ENCODE measurements at regions not wholly inside any gene's neighbourhood (a gene's known extent, or its start where the extent isn't known, plus 50 kb on each side); places are given as distances from the start of the nearest gene placed in this dataset.

DNA sequence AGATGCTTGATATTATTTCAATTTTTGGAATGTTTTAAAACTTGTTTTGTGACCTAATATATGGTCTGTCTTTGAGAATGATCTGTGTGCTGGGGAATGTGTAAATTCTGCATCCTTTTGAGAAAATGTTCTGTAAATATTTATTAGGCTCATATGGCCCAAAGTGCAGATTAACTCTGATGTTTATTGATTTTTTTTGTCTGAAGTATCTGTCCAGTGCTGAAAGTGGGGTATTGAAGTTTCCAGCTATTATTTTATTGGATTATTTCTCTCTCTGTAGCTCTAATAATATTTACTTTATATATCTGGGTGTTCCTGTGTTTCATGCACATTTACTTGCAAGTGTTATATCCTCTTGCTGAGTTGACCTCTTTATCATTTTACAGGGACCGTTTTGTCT lies 1397.2 kb downstream of the PLA2G4A start:
- no peak for TF ChIP-seq EP300 (conservative IDR thresholded peaks at IDR 0.05; ENCODE audit: poor library complexity, severe bottlenecking)
- no peak for TF ChIP-seq RAD21 (conservative IDR thresholded peaks at IDR 0.05)
- TF ChIP-seq EZH2 (IDR thresholded peaks at IDR 0.05; ENCODE audit: borderline replicate concordance, insufficient read depth, low read length, poor library complexity, severe bottlenecking) = no peak
- TF ChIP-seq TAF1 (IDR thresholded peaks at IDR 0.05; ENCODE audit: low read depth) = no peak
- TF ChIP-seq POLR2AphosphoS5 (IDR thresholded peaks at IDR 0.05) = no peak
- TF ChIP-seq, protein P1, sequence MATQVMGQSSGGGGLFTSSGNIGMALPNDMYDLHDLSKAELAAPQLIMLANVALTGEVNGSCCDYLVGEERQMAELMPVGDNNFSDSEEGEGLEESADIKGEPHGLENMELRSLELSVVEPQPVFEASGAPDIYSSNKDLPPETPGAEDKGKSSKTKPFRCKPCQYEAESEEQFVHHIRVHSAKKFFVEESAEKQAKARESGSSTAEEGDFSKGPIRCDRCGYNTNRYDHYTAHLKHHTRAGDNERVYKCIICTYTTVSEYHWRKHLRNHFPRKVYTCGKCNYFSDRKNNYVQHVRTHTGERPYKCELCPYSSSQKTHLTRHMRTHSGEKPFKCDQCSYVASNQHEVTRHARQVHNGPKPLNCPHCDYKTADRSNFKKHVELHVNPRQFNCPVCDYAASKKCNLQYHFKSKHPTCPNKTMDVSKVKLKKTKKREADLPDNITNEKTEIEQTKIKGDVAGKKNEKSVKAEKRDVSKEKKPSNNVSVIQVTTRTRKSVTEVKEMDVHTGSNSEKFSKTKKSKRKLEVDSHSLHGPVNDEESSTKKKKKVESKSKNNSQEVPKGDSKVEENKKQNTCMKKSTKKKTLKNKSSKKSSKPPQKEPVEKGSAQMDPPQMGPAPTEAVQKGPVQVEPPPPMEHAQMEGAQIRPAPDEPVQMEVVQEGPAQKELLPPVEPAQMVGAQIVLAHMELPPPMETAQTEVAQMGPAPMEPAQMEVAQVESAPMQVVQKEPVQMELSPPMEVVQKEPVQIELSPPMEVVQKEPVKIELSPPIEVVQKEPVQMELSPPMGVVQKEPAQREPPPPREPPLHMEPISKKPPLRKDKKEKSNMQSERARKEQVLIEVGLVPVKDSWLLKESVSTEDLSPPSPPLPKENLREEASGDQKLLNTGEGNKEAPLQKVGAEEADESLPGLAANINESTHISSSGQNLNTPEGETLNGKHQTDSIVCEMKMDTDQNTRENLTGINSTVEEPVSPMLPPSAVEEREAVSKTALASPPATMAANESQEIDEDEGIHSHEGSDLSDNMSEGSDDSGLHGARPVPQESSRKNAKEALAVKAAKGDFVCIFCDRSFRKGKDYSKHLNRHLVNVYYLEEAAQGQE (IDR thresholded peaks at IDR 0.05; ENCODE audit: borderline replicate concordance) = no peak
- TF ChIP-seq, protein P2, sequence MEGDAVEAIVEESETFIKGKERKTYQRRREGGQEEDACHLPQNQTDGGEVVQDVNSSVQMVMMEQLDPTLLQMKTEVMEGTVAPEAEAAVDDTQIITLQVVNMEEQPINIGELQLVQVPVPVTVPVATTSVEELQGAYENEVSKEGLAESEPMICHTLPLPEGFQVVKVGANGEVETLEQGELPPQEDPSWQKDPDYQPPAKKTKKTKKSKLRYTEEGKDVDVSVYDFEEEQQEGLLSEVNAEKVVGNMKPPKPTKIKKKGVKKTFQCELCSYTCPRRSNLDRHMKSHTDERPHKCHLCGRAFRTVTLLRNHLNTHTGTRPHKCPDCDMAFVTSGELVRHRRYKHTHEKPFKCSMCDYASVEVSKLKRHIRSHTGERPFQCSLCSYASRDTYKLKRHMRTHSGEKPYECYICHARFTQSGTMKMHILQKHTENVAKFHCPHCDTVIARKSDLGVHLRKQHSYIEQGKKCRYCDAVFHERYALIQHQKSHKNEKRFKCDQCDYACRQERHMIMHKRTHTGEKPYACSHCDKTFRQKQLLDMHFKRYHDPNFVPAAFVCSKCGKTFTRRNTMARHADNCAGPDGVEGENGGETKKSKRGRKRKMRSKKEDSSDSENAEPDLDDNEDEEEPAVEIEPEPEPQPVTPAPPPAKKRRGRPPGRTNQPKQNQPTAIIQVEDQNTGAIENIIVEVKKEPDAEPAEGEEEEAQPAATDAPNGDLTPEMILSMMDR (IDR thresholded peaks at IDR 0.05; ENCODE audit: poor library complexity, severe bottlenecking) = no peak
- no peak for TF ChIP-seq SMC3 (conservative IDR thresholded peaks at IDR 0.05; ENCODE audit: poor library complexity)
- TF ChIP-seq MXI1 (conservative IDR thresholded peaks at IDR 0.05; ENCODE audit: poor library complexity, severe bottlenecking) = no peak
- Histone ChIP-seq H4K20me1 (ENCODE audit: insufficient read depth) (no peaks in the 10 kb centered on the region), H3K4me3 (ENCODE audit: low read length) (no peak overlapping the region), H3K27me3 (ENCODE audit: insufficient read depth, low read depth, low read length) (no peaks in the 10 kb centered on the region), H3K79me2 (replicated peaks; ENCODE audit: insufficient read depth, low read length) (no peaks in the 10 kb centered on the region), H3K9me3 (ENCODE audit: low read length) (no peaks in the 10 kb centered on the region), H3K36me3 (ENCODE audit: insufficient read depth, low read length) (no peaks in the 10 kb centered on the region), H3K27ac (ENCODE audit: low read length) (no peak overlapping the region), H2AFZ (ENCODE audit: low read depth, low read length) (no peak overlapping the region), H3K9me2 (ENCODE audit: insufficient read depth, low read length) (no peaks in the 10 kb centered on the region), H3K9ac (ENCODE audit: low read length) (no peak overlapping the region), H3K4me2 (ENCODE audit: low read length) (no peak overlapping the region), H3F3A (ENCODE audit: insufficient read depth, low read length, poor library complexity, severe bottlenecking) (no peaks in the 10 kb centered on the region)

DNA sequence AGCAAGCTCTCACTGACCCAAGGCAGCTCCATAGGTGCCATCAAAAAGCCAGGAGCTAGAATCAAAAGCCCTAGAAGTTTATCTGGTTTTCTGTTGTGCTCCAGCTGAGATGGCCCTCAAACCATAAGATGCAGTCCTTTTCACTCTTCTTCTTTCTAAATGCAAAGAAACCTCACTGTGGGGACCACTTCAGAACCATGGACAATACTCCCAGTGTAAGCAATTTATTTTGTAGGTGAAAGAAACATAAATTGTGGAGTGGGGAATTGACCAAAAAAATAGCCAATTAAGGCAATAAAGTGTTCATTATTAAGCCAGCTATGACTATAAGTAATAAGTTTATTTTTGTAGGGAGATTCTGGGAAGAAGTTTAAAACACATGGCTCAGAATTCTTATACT lies 1399.9 kb downstream of the PLA2G4A start:
- no peak overlapping the region for H2AFZ ChIP-seq (ENCODE audit: low read depth, low read length)

More for the DNA sequence above, 1399.9 kb downstream of the PLA2G4A start:
- Histone ChIP-seq H3K9ac (ENCODE audit: low read length) (no peak overlapping the region), H3K27ac (ENCODE audit: low read length) (no peak overlapping the region), H3K4me3 (ENCODE audit: low read length) (no peak overlapping the region), H3K36me3 (ENCODE audit: insufficient read depth, low read length) (no peaks in the 10 kb centered on the region), H3K4me2 (ENCODE audit: low read length) (no peak overlapping the region), H3K79me2 (replicated peaks; ENCODE audit: insufficient read depth, low read length) (no peaks in the 10 kb centered on the region), H3K9me3 (ENCODE audit: low read length) (no peaks in the 10 kb centered on the region), H3K27me3 (ENCODE audit: insufficient read depth, low read depth, low read length) (no peaks in the 10 kb centered on the region), H4K20me1 (ENCODE audit: insufficient read depth) (no peaks in the 10 kb centered on the region), H3F3A (ENCODE audit: insufficient read depth, low read length, poor library complexity, severe bottlenecking) (no peaks in the 10 kb centered on the region), H3K9me2 (ENCODE audit: insufficient read depth, low read length) (no peaks in the 10 kb centered on the region)
- TF ChIP-seq EZH2 (IDR thresholded peaks at IDR 0.05; ENCODE audit: borderline replicate concordance, insufficient read depth, low read length, poor library complexity, severe bottlenecking) (no peak), RAD21 (conservative IDR thresholded peaks at IDR 0.05) (no peak), POLR2AphosphoS5 (IDR thresholded peaks at IDR 0.05) (no peak), EP300 (conservative IDR thresholded peaks at IDR 0.05; ENCODE audit: poor library complexity, severe bottlenecking) (no peak), TAF1 (IDR thresholded peaks at IDR 0.05; ENCODE audit: low read depth) (no peak), SMC3 (conservative IDR thresholded peaks at IDR 0.05; ENCODE audit: poor library complexity) (no peak), MXI1 (conservative IDR thresholded peaks at IDR 0.05; ENCODE audit: poor library complexity, severe bottlenecking) (no peak)
- TF ChIP-seq, protein P1 (IDR thresholded peaks at IDR 0.05; ENCODE audit: borderline replicate concordance) = no peak
- TF ChIP-seq, protein P2 (IDR thresholded peaks at IDR 0.05; ENCODE audit: poor library complexity, severe bottlenecking) = no peak
